GM18870 (cell line): ENCODE measurements at regions not wholly inside any gene's neighbourhood (a gene's known extent, or its start where the extent isn't known, plus 50 kb on each side); places are given as distances from the start of the nearest gene placed in this dataset.
A peak's percentile ranks its signal among the peaks of the same experiment; 100 is the strongest.

Experiments
- ATAC-seq: cut with Tn5 transposase; IDR thresholded peaks from one replicate; pipeline ENCODE4 v1.9.1; 2021; ENCODE audit warnings: moderate library complexity; ENCODE audit not compliant: unreplicated experiment

- no peak for ATAC-seq
These were observed 332.7 kb upstream of the IGFBP7 start for GRCh38 chr4:57442831-57443291.

GRCh38 chr4:57442241-57442640 is 332.1 kb upstream of the IGFBP7 start:
- ATAC-seq = no peak

GRCh38 chr4:57437649-57438048 is 327.5 kb upstream of the IGFBP7 start:
- ATAC-seq = no peak

GRCh38 chr4:57435300-57435699 is 325.1 kb upstream of the IGFBP7 start:
- no peak for ATAC-seq

- no peak for ATAC-seq
These were observed 320.5 kb upstream of the IGFBP7 start for GRCh38 chr4:57430726-57431125.

GRCh38 chr4:57426779-57427395 is 316.7 kb upstream of the IGFBP7 start:
- peak; percentile 77 for ATAC-seq

- ATAC-seq = no peak
These were observed 315.4 kb upstream of the IGFBP7 start for GRCh38 chr4:57425610-57426009.

GRCh38 chr4:57424232-57424897 is 314.2 kb upstream of the IGFBP7 start:
- ATAC-seq = no peak

- no peak for ATAC-seq
These were observed 307.9 kb upstream of the IGFBP7 start for GRCh38 chr4:57418133-57418532.

GRCh38 chr4:57412259-57413054 is 302.3 kb upstream of the IGFBP7 start:
- ATAC-seq = no peak

- ATAC-seq = no peak
These were observed 300.3 kb upstream of the IGFBP7 start for GRCh38 chr4:57410331-57411052.

GRCh38 chr4:57405359-57405758 is 295.2 kb upstream of the IGFBP7 start:
- ATAC-seq = no peak

GRCh38 chr4:57404483-57404882 is 294.3 kb upstream of the IGFBP7 start:
- no peak for ATAC-seq

GRCh38 chr4:57403591-57403990 is 293.4 kb upstream of the IGFBP7 start:
- ATAC-seq = no peak

- ATAC-seq = no peak
These were observed 291.4 kb upstream of the IGFBP7 start for GRCh38 chr4:57401586-57401985.

- ATAC-seq = no peak
These were observed 268.6 kb upstream of the IGFBP7 start for GRCh38 chr4:57378766-57379165.

GRCh38 chr4:57374866-57375595 is 264.8 kb upstream of the IGFBP7 start:
- ATAC-seq = no peak

GRCh38 chr4:57373991-57374390 is 263.8 kb upstream of the IGFBP7 start:
- ATAC-seq = no peak

GRCh38 chr4:57371671-57372070 is 261.5 kb upstream of the IGFBP7 start:
- no peak for ATAC-seq

- no peak for ATAC-seq
These were observed 260.5 kb upstream of the IGFBP7 start for GRCh38 chr4:57370691-57371090.

- no peak for ATAC-seq
These were observed 259.3 kb upstream of the IGFBP7 start for GRCh38 chr4:57369446-57369845.
